ENCODE measurements at regions not wholly inside any gene's neighbourhood (a gene's known extent, or its start where the extent isn't known, plus 50 kb on each side); places are given as distances from the start of the nearest gene placed in this dataset.
"Not testable (repeated sequence)": the region's sequence is repeated elsewhere in the genome, so short reads cannot be mapped to it uniquely, and the experiment has no call there.

- Histone ChIP-seq H3K27me3 (replicated peaks; ENCODE audit: insufficient read depth) (peaks cover 35% of the 10 kb centered on the region), H2AFZ (no peak overlapping the region), H3F3A (ENCODE audit: insufficient read depth) (no peaks in the 10 kb centered on the region), H3K9me3 (ENCODE audit: low read depth) (no peaks in the 10 kb centered on the region), H3K9me2 (ENCODE audit: insufficient read depth) (no peaks in the 10 kb centered on the region), H3K4me3 (no peak overlapping the region), H3K27ac (no peak overlapping the region), H3K79me2 (ENCODE audit: insufficient read depth) (no peaks in the 10 kb centered on the region), H4K20me1 (ENCODE audit: insufficient read depth) (no peaks in the 10 kb centered on the region), H3K9ac (no peak overlapping the region), H3K4me1 (ENCODE audit: insufficient read depth) (no peaks in the 10 kb centered on the region), H3K4me2 (ENCODE audit: unreplicated experiment) (no peak overlapping the region), H3K36me3 (ENCODE audit: low read depth) (no peaks in the 10 kb centered on the region)
- in situ Hi-C loops (cut with MboI), result no loop called here
- WGBS, 2 experiments (ENCODE audit: low coverage in 1 of 2, low lambda C conversion rate in 2 of 2, missing lambda C conversion rate in 2 of 2), result 42 to 52% methylated on average over 7 of the region's 7 CpGs
- no peak for DNase-seq
- TF ChIP-seq EZH2 (IDR thresholded peaks at IDR 0.05; ENCODE audit: insufficient read depth, poor library complexity, severe bottlenecking), result no peak
- no peak for TF ChIP-seq EZH2phosphoT487 (IDR thresholded peaks at IDR 0.05; ENCODE audit: insufficient read depth, low read depth)
Observed at GRCh38 chr5:37933576-37933975, 93.7 kb upstream of the GDNF start.

DNA sequence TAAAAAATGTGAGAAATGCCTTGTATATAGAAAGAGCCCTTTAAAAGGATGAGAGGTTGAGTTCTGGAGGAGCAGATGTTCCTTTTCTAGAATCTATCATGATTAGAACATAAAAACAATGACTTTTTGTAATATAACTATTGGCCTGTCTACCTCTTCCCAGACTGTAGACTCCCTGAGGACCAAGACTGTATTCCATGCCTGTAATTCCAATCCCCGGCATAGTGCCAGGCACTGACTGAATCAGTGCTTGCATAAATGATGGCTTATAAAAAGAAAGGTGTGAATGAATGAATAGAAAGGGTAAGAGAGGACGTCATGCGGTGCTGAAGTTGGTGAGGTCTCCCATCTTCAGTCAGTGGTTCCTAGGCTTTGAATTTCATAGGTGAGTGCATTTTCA, 92.6 kb upstream of the GDNF start:
- H3K4me2 ChIP-seq (ENCODE audit: unreplicated experiment), result no peak overlapping the region
- H3K79me2 ChIP-seq (ENCODE audit: insufficient read depth), result no peaks in the 10 kb centered on the region
- WGBS, 2 experiments (ENCODE audit: low coverage in 1 of 2, low lambda C conversion rate in 2 of 2, missing lambda C conversion rate in 2 of 2), result 47 to 53% methylated on average over 3 of the region's 3 CpGs
- H3K9ac ChIP-seq, result no peak overlapping the region
- no peak for TF ChIP-seq EZH2phosphoT487 (IDR thresholded peaks at IDR 0.05; ENCODE audit: insufficient read depth, low read depth)
- TF ChIP-seq EZH2 (IDR thresholded peaks at IDR 0.05; ENCODE audit: insufficient read depth, poor library complexity, severe bottlenecking), result no peak
- H2AFZ ChIP-seq, result no peak overlapping the region
- no peak overlapping the region for H3K27ac ChIP-seq
- H3K4me1 ChIP-seq (ENCODE audit: insufficient read depth), result no peaks in the 10 kb centered on the region
- no peaks in the 10 kb centered on the region for H3K36me3 ChIP-seq (ENCODE audit: low read depth)
- no peaks in the 10 kb centered on the region for H3F3A ChIP-seq (ENCODE audit: insufficient read depth)
- DNase-seq, result no peak
- H3K9me3 ChIP-seq (ENCODE audit: low read depth), result no peaks in the 10 kb centered on the region
- H3K9me2 ChIP-seq (ENCODE audit: insufficient read depth), result no peaks in the 10 kb centered on the region
- no peaks in the 10 kb centered on the region for H4K20me1 ChIP-seq (ENCODE audit: insufficient read depth)
- peaks cover 32% of the 10 kb centered on the region for H3K27me3 ChIP-seq (replicated peaks; ENCODE audit: insufficient read depth)
- in situ Hi-C loops (cut with MboI), result no loop called here
- H3K4me3 ChIP-seq, result no peak overlapping the region

DNA sequence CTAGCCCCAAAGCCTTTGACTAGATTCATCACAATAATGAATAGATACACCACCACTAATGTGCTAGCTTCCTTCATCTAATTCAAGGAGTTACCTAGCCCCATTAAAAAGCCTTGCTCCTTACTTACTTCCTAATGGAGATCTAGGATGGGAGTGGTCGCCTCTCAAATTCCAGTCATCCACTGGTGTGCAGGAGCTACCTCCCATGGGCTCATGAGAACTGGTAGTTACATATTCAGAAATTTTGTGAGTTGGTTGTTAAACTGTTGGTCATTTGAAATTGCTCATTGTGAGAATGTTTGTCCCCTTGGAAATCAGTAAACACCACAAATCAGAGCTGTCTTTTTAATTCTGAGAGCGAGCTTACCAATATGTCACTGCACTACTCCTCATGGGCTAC, 91.7 kb upstream of the GDNF start:
- Histone ChIP-seq H3K79me2 (ENCODE audit: insufficient read depth) (no peaks in the 10 kb centered on the region), H4K20me1 (ENCODE audit: insufficient read depth) (no peaks in the 10 kb centered on the region), H2AFZ (no peak overlapping the region), H3K9me2 (ENCODE audit: insufficient read depth) (no peaks in the 10 kb centered on the region), H3F3A (ENCODE audit: insufficient read depth) (no peaks in the 10 kb centered on the region), H3K4me2 (ENCODE audit: unreplicated experiment) (no peak overlapping the region), H3K4me1 (ENCODE audit: insufficient read depth) (no peaks in the 10 kb centered on the region), H3K27ac (no peak overlapping the region), H3K4me3 (no peak overlapping the region), H3K36me3 (ENCODE audit: low read depth) (no peaks in the 10 kb centered on the region), H3K9me3 (ENCODE audit: low read depth) (no peaks in the 10 kb centered on the region), H3K27me3 (replicated peaks; ENCODE audit: insufficient read depth) (peaks cover 29% of the 10 kb centered on the region), H3K9ac (no peak overlapping the region)
- in situ Hi-C loops (cut with MboI), result no loop called here
- WGBS, 2 experiments (ENCODE audit: low coverage in 1 of 2, low lambda C conversion rate in 2 of 2, missing lambda C conversion rate in 2 of 2), result 50 to 59% methylated on average over 2 of the region's 2 CpGs
- no peak for TF ChIP-seq EZH2phosphoT487 (IDR thresholded peaks at IDR 0.05; ENCODE audit: insufficient read depth, low read depth)
- TF ChIP-seq EZH2 (IDR thresholded peaks at IDR 0.05; ENCODE audit: insufficient read depth, poor library complexity, severe bottlenecking), result no peak
- DNase-seq, result no peak

DNA sequence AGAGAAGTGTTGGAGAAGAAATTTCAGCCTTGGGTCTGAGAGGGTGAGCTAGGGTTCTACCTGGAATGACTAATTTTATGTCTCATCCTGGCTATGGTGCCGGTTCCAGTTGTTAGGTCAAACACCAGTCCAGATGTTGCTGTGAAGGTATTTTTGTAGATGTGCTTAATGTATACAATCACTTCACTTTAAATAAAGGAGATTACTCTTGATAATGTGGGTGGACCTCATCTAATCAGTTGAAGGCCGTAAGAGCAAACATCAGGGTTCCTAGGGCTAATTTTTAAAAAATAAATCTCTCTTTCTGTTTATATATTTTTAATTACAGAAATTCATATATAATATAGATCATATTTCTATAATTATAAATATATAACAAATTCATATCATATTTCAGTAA, 90.5 kb upstream of the GDNF start:
- Histone ChIP-seq H3K4me1 (ENCODE audit: insufficient read depth) (no peaks in the 10 kb centered on the region), H3K9me3 (ENCODE audit: low read depth) (no peaks in the 10 kb centered on the region), H3K27me3 (replicated peaks; ENCODE audit: insufficient read depth) (peaks cover 25% of the 10 kb centered on the region), H3K9me2 (ENCODE audit: insufficient read depth) (no peaks in the 10 kb centered on the region), H3F3A (ENCODE audit: insufficient read depth) (no peaks in the 10 kb centered on the region), H4K20me1 (ENCODE audit: insufficient read depth) (no peaks in the 10 kb centered on the region), H3K4me2 (ENCODE audit: unreplicated experiment) (no peak overlapping the region), H2AFZ (no peak overlapping the region), H3K4me3 (no peak overlapping the region), H3K36me3 (ENCODE audit: low read depth) (no peaks in the 10 kb centered on the region), H3K79me2 (ENCODE audit: insufficient read depth) (no peaks in the 10 kb centered on the region), H3K27ac (no peak overlapping the region), H3K9ac (no peak overlapping the region)
- in situ Hi-C loops (cut with MboI), result no loop called here
- TF ChIP-seq EZH2 (IDR thresholded peaks at IDR 0.05; ENCODE audit: insufficient read depth, poor library complexity, severe bottlenecking) (no peak), EZH2phosphoT487 (IDR thresholded peaks at IDR 0.05; ENCODE audit: insufficient read depth, low read depth) (no peak)
- 81% methylated on average over 2 of the region's 2 CpGs for WGBS, 2 experiments (ENCODE audit: low coverage in 1 of 2, low lambda C conversion rate in 2 of 2, missing lambda C conversion rate in 2 of 2)
- no peak for DNase-seq

GRCh38 chr5:37929791-37930190, 90.0 kb upstream of the GDNF start:
- no peak overlapping the region for H3K4me3 ChIP-seq
- in situ Hi-C loops (cut with MboI), result no loop called here
- no peak overlapping the region for H3K4me2 ChIP-seq (ENCODE audit: unreplicated experiment)
- H3K79me2 ChIP-seq (ENCODE audit: insufficient read depth), result no peaks in the 10 kb centered on the region
- no peak overlapping the region for H3K9ac ChIP-seq
- no peak for DNase-seq
- H3K9me3 ChIP-seq (ENCODE audit: low read depth), result no peaks in the 10 kb centered on the region
- H4K20me1 ChIP-seq (ENCODE audit: insufficient read depth), result no peaks in the 10 kb centered on the region
- H3K9me2 ChIP-seq (ENCODE audit: insufficient read depth), result no peaks in the 10 kb centered on the region
- H3K27me3 ChIP-seq (replicated peaks; ENCODE audit: insufficient read depth), result peaks cover 21% of the 10 kb centered on the region; the same call in 1 of the 2 replicates
- H3K4me1 ChIP-seq (ENCODE audit: insufficient read depth), result no peaks in the 10 kb centered on the region
- TF ChIP-seq EZH2 (IDR thresholded peaks at IDR 0.05; ENCODE audit: insufficient read depth, poor library complexity, severe bottlenecking), result no peak
- no peak for TF ChIP-seq EZH2phosphoT487 (IDR thresholded peaks at IDR 0.05; ENCODE audit: insufficient read depth, low read depth)
- H3K36me3 ChIP-seq (ENCODE audit: low read depth), result no peaks in the 10 kb centered on the region
- H3K27ac ChIP-seq, result no peak overlapping the region
- H2AFZ ChIP-seq, result no peak overlapping the region
- 40 to 42% methylated on average over 6 of the region's 6 CpGs for WGBS, 2 experiments (ENCODE audit: low coverage in 1 of 2, low lambda C conversion rate in 2 of 2, missing lambda C conversion rate in 2 of 2)
- H3F3A ChIP-seq (ENCODE audit: insufficient read depth), result no peaks in the 10 kb centered on the region

GRCh38 chr5:37927753-37928152, 87.9 kb upstream of the GDNF start:
- H3K9ac ChIP-seq; H3K4me3 ChIP-seq; H3K27ac ChIP-seq; in situ Hi-C loops (cut with MboI); H4K20me1 ChIP-seq (ENCODE audit: insufficient read depth); H3F3A ChIP-seq (ENCODE audit: insufficient read depth); H3K9me3 ChIP-seq (ENCODE audit: low read depth); H3K36me3 ChIP-seq (ENCODE audit: low read depth); H3K9me2 ChIP-seq (ENCODE audit: insufficient read depth); H3K79me2 ChIP-seq (ENCODE audit: insufficient read depth); H3K4me2 ChIP-seq (ENCODE audit: unreplicated experiment); H3K27me3 ChIP-seq (replicated peaks; ENCODE audit: insufficient read depth); H3K4me1 ChIP-seq (ENCODE audit: insufficient read depth); H2AFZ ChIP-seq; DNase-seq: not testable (repeated sequence)
- WGBS, 2 experiments (ENCODE audit: low coverage in 1 of 2, low lambda C conversion rate in 2 of 2, missing lambda C conversion rate in 2 of 2), result 55 to 57% methylated on average over 4 of the region's 4 CpGs

Measured in GM23248 (cell line).